ENCODE measurements at regions not wholly inside any gene's neighbourhood (a gene's known extent, or its start where the extent isn't known, plus 50 kb on each side); places are given as distances from the start of the nearest gene placed in this dataset.

DNA sequence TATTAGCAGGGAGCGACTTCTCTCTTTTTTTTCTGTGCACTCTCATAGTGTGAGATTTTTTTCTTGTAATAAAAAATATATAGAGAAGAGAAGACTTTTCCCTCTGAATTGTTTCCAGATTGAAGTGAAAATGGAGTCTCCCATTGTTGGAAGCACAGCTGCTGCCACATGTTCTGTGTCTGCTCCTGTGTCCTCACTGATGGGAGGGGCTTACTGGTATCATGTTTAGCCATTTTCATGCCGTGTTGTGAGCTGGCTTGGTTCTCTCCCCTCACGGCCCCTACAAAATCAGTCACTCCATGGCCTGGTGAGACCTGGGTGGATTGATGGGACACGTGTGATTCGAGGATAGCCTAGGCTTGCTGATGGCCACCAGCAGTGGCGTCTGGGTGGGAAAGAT lies 379.7 kb upstream of the DDHD1 start:
- no peaks in the 10 kb centered on the region for H3K27me3 ChIP-seq (ENCODE audit: control insufficient read depth, insufficient read depth, low read length)
- peak overlapping the region; percentile 56 for H3K27ac ChIP-seq (ENCODE audit: low read length)
- H3K36me3 ChIP-seq (ENCODE audit: control insufficient read depth, insufficient read depth, low read length): no peaks in the 10 kb centered on the region
- H3K9me3 ChIP-seq (replicated peaks; ENCODE audit: control insufficient read depth, low read depth, low read length): no peaks in the 10 kb centered on the region
- DNase-seq: peak; percentile 54
- peaks cover 15% of the 10 kb centered on the region for H3K4me1 ChIP-seq (ENCODE audit: control insufficient read depth, insufficient read depth, low read length)
- WGBS (ENCODE audit: insufficient coverage): no CpG with 5 or more reads among the region's 6 CpGs
- no peak overlapping the region for H3K4me3 ChIP-seq (ENCODE audit: low read length)

DNA sequence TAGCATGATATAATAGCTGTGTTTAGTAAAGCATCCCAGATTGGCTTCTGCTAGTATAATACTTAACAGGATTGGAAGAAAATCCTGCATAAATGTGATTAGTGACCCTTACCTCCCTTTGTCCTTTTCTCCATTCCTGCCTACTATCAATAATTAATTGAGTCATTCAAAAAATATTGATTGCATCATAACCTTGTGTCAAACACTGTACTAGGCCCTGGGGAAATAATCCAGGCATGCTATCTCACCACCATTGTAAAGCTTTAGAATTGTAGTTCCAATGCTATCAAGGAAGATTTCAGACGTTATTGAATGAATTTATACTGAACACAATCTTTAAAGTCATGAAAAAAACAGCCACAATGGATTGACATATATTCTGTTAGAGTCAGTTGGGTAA lies 378.6 kb upstream of the DDHD1 start:
- H3K4me3 ChIP-seq (ENCODE audit: low read length): no peak overlapping the region
- H3K36me3 ChIP-seq (ENCODE audit: control insufficient read depth, insufficient read depth, low read length): no peaks in the 10 kb centered on the region
- no peak for DNase-seq
- H3K27ac ChIP-seq (ENCODE audit: low read length): no peak overlapping the region
- no CpG with 5 or more reads among the region's 1 CpG for WGBS (ENCODE audit: insufficient coverage)
- H3K27me3 ChIP-seq (ENCODE audit: control insufficient read depth, insufficient read depth, low read length): no peaks in the 10 kb centered on the region
- H3K4me1 ChIP-seq (ENCODE audit: control insufficient read depth, insufficient read depth, low read length): peaks cover 9% of the 10 kb centered on the region
- H3K9me3 ChIP-seq (replicated peaks; ENCODE audit: control insufficient read depth, low read depth, low read length): no peaks in the 10 kb centered on the region

DNA sequence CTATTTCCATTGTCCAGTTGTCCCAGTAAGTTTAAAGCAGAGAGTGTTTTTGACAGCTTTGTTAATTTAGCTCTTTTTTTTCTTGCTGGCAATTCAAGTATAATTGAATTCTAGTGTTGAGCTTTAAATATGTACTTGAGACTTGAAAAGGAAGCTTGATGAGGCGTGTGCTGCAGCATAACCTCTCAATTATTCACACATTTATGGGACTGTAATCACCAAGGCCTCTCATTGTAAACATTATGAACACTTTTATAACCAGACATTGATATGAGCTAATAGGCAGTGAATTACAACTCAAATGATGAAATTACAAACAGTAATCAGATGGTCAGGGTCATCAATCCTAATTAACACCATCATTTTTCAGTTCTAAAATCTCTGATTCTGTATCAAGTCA lies 378.0 kb upstream of the DDHD1 start:
- no peaks in the 10 kb centered on the region for H3K36me3 ChIP-seq (ENCODE audit: control insufficient read depth, insufficient read depth, low read length)
- H3K4me3 ChIP-seq (ENCODE audit: low read length): no peak overlapping the region
- H3K9me3 ChIP-seq (replicated peaks; ENCODE audit: control insufficient read depth, low read depth, low read length): no peaks in the 10 kb centered on the region
- H3K27me3 ChIP-seq (ENCODE audit: control insufficient read depth, insufficient read depth, low read length): no peaks in the 10 kb centered on the region
- H3K27ac ChIP-seq (ENCODE audit: low read length): no peak overlapping the region
- peaks cover 6% of the 10 kb centered on the region for H3K4me1 ChIP-seq (ENCODE audit: control insufficient read depth, insufficient read depth, low read length)
- no peak for DNase-seq
- WGBS (ENCODE audit: insufficient coverage): no CpG with 5 or more reads among the region's 1 CpG

DNA sequence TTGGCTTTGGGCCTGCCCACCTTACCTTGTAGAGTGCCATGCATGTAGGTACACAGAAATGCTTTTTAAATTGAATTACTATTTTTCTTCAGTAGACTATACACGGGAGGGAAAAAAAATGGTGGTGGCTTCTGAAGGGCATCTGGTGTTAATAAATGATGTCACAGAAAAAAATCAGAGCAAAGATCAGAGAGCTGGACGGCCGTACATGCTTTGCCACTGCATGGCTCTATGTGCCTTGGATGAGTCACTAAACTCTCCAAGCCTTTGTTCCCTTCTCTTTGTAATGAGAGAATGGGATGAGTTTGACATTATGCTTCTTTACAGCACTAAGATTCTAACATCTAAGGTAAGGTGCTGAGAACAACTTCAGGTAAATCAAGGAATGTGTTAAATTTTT lies 376.4 kb upstream of the DDHD1 start:
- Histone ChIP-seq H3K36me3 (ENCODE audit: control insufficient read depth, insufficient read depth, low read length) (no peaks in the 10 kb centered on the region), H3K9me3 (replicated peaks; ENCODE audit: control insufficient read depth, low read depth, low read length) (no peaks in the 10 kb centered on the region), H3K27ac (ENCODE audit: low read length) (no peak overlapping the region), H3K27me3 (ENCODE audit: control insufficient read depth, insufficient read depth, low read length) (no peaks in the 10 kb centered on the region), H3K4me1 (ENCODE audit: control insufficient read depth, insufficient read depth, low read length) (peaks cover 6% of the 10 kb centered on the region), H3K4me3 (ENCODE audit: low read length) (no peak overlapping the region)
- DNase-seq: no peak
- no CpG with 5 or more reads among the region's 3 CpGs for WGBS (ENCODE audit: insufficient coverage)

DNA sequence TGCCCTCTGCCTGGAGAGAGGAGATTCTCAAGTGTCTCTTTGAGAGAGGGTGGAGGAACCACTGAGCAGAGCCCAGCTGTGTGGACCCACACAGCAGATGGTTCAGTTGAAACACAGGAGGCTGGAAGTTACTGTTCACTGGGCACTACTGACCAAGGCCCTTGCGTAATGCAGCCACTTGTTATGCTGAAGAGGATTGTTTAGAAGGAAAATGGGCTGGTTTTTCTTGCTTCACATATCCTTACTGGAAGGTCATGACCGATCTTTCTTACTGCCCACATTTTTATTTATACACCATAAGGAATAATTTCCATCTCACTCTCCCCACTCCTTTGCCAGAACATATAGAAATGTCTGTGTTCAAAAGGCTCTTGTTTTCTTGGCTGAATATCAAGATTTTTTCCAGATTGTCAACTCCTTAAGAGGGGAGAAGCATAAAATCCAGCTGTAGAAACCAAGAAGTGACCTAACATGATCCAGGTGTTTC lies 375.1 kb upstream of the DDHD1 start:
- Histone ChIP-seq H3K9me3 (replicated peaks; ENCODE audit: control insufficient read depth, low read depth, low read length) (no peaks in the 10 kb centered on the region), H3K4me1 (ENCODE audit: control insufficient read depth, insufficient read depth, low read length) (peaks cover 5% of the 10 kb centered on the region), H3K36me3 (ENCODE audit: control insufficient read depth, insufficient read depth, low read length) (no peaks in the 10 kb centered on the region), H3K27ac (ENCODE audit: low read length) (no peak overlapping the region), H3K27me3 (ENCODE audit: control insufficient read depth, insufficient read depth, low read length) (no peaks in the 10 kb centered on the region), H3K4me3 (ENCODE audit: low read length) (no peak overlapping the region)
- peak; percentile 52 for DNase-seq
- no CpG with 5 or more reads among the region's 2 CpGs for WGBS (ENCODE audit: insufficient coverage)

DNA sequence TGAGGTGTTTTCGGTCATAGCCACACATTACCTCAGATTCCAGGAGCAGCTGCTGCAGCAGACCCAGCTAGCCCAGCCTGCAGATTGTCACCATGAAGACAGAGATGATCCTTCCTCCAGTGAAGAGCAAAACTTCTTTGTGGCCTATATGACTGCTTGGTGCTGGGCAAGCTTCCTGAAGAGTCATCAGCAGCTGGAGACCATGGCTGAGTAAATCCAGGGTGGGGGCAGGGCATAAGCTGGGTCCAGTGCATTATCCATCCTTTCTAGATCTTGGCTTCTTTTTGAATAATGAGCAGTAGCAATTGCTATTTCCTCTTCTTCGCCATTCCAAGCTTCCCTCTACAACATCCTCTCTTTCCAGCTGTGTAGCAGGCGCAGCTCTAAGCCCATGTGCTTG lies 373.1 kb upstream of the DDHD1 start:
- no peaks in the 10 kb centered on the region for H3K27me3 ChIP-seq (ENCODE audit: control insufficient read depth, insufficient read depth, low read length)
- H3K9me3 ChIP-seq (replicated peaks; ENCODE audit: control insufficient read depth, low read depth, low read length): no peaks in the 10 kb centered on the region
- H3K27ac ChIP-seq (ENCODE audit: low read length): no peak overlapping the region
- H3K36me3 ChIP-seq (ENCODE audit: control insufficient read depth, insufficient read depth, low read length): no peaks in the 10 kb centered on the region
- no peak for DNase-seq
- H3K4me1 ChIP-seq (ENCODE audit: control insufficient read depth, insufficient read depth, low read length): no peaks in the 10 kb centered on the region
- 96% methylated on average over 3 of the region's 3 CpGs for WGBS (ENCODE audit: insufficient coverage)
- no peak overlapping the region for H3K4me3 ChIP-seq (ENCODE audit: low read length)

DNA sequence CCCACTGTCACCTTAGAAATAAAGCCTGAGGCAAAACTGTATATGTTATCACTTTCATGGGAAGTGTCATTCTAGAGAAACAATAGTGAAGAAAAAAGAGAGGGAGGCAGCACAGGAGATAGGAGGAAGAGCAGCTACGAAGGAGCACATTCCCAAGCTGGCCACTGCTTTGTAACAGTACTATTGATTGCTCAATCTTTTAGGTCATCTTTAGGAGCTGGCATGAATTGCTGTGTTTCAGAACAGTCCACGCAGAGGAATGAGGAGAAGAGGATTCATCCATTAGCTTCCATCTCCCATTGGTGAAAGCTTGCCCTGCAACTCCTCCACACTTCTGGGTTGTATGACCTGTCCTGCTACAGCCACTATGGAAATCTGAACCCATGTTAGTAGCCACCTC lies 372.5 kb upstream of the DDHD1 start:
- H3K27ac ChIP-seq (ENCODE audit: low read length): no peak overlapping the region
- WGBS (ENCODE audit: insufficient coverage): 90% methylated on average over 2 of the region's 2 CpGs
- DNase-seq: no peak
- H3K36me3 ChIP-seq (ENCODE audit: control insufficient read depth, insufficient read depth, low read length): no peaks in the 10 kb centered on the region
- H3K9me3 ChIP-seq (replicated peaks; ENCODE audit: control insufficient read depth, low read depth, low read length): no peaks in the 10 kb centered on the region
- no peaks in the 10 kb centered on the region for H3K4me1 ChIP-seq (ENCODE audit: control insufficient read depth, insufficient read depth, low read length)
- H3K4me3 ChIP-seq (ENCODE audit: low read length): no peak overlapping the region
- H3K27me3 ChIP-seq (ENCODE audit: control insufficient read depth, insufficient read depth, low read length): no peaks in the 10 kb centered on the region

DNA sequence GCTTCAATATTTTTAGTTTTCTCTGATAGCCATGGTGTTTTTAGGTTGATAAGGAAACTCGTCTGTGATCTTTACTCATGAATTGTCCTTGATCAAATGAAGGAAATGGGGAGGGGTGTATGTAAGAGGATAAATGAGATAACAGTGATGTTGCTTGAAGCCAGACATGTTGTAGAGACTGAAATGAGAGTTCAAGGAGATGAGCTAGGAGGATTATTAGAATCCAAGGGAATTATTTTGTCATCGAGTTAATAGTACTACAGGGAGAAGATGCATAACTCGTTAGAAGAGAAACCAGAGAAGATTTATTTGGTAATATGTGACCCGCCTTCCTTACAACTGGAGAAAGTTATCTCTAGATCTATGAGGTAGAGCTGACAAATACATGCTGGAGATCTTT lies 371.3 kb upstream of the DDHD1 start:
- WGBS (ENCODE audit: insufficient coverage): 63% methylated on average over 1 of the region's 4 CpGs
- Histone ChIP-seq H3K9me3 (replicated peaks; ENCODE audit: control insufficient read depth, low read depth, low read length) (no peaks in the 10 kb centered on the region), H3K27me3 (ENCODE audit: control insufficient read depth, insufficient read depth, low read length) (no peaks in the 10 kb centered on the region), H3K4me1 (ENCODE audit: control insufficient read depth, insufficient read depth, low read length) (no peaks in the 10 kb centered on the region), H3K4me3 (ENCODE audit: low read length) (no peak overlapping the region), H3K36me3 (ENCODE audit: control insufficient read depth, insufficient read depth, low read length) (no peaks in the 10 kb centered on the region), H3K27ac (ENCODE audit: low read length) (no peak overlapping the region)
- no peak for DNase-seq

DNA sequence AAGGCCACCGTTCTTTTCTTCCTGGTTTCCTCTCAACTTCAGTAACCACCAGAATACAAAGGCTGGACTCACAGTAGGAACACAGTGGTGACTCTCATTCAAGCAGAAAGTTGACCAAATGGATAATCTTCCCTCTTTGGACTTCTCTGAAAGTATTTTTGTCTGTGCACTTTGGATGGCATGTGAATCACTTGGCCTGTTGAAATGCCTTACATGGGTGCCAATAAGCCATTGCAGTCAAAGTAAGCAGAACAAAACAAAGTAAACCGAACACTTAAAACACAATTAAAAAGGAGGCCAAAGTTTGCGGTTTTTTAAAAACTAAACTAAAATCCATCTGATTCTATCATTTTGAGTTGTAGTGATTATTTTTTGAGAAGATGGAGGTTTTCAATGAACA lies 370.1 kb upstream of the DDHD1 start:
- H3K4me1 ChIP-seq (ENCODE audit: control insufficient read depth, insufficient read depth, low read length): no peaks in the 10 kb centered on the region
- H3K27ac ChIP-seq (ENCODE audit: low read length): no peak overlapping the region
- no peaks in the 10 kb centered on the region for H3K9me3 ChIP-seq (replicated peaks; ENCODE audit: control insufficient read depth, low read depth, low read length)
- no CpG with 5 or more reads among the region's 3 CpGs for WGBS (ENCODE audit: insufficient coverage)
- no peaks in the 10 kb centered on the region for H3K27me3 ChIP-seq (ENCODE audit: control insufficient read depth, insufficient read depth, low read length)
- H3K36me3 ChIP-seq (ENCODE audit: control insufficient read depth, insufficient read depth, low read length): no peaks in the 10 kb centered on the region
- H3K4me3 ChIP-seq (ENCODE audit: low read length): no peak overlapping the region
- DNase-seq: no peak

DNA sequence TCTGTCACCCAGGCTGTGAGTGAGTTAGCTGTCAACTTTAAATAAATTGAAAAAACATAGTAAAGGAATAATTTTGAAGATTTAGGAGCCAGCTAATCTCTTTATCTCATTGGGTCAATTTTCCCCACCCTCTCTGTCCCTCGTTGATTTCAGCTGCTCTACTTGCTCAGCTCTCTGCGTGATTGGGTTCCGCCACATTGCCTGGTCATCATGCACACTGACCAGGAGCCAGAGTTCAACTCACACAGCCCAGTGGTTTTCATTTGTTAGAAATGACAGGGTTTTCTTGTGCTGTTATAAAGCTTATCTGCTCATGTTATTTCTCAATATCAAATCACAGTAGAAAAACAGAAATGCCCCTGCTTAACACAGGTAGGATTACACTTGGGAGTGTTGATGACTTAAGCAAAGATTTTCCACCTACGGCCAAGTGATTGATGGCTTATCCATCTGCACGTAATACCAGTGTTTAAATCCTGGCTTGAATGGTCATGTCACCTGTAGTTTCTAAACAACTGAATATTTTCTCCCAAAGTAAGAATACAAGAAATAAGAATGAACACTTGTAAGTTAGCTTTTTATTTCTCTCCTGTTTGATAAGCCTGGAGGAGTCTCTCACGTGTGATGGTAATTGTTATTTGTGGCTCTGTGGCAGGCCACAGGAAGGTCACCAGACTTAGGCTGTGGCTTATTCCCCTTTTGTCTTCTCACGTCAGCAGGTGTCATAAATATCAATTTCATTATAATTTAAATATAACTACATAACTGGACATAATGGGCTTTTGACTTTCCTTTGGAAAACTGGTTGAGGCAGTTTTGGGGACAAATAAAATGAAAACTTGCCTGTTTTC lies 367.2 kb upstream of the DDHD1 start:
- Histone ChIP-seq H3K27me3 (ENCODE audit: control insufficient read depth, insufficient read depth, low read length) (no peaks in the 10 kb centered on the region), H3K4me1 (ENCODE audit: control insufficient read depth, insufficient read depth, low read length) (peaks cover 6% of the 10 kb centered on the region), H3K9me3 (replicated peaks; ENCODE audit: control insufficient read depth, low read depth, low read length) (no peaks in the 10 kb centered on the region), H3K4me3 (ENCODE audit: low read length) (no peak overlapping the region), H3K27ac (ENCODE audit: low read length) (no peak overlapping the region), H3K36me3 (ENCODE audit: control insufficient read depth, insufficient read depth, low read length) (no peaks in the 10 kb centered on the region)
- DNase-seq: no peak
- WGBS (ENCODE audit: insufficient coverage): no CpG with 5 or more reads among the region's 7 CpGs

DNA sequence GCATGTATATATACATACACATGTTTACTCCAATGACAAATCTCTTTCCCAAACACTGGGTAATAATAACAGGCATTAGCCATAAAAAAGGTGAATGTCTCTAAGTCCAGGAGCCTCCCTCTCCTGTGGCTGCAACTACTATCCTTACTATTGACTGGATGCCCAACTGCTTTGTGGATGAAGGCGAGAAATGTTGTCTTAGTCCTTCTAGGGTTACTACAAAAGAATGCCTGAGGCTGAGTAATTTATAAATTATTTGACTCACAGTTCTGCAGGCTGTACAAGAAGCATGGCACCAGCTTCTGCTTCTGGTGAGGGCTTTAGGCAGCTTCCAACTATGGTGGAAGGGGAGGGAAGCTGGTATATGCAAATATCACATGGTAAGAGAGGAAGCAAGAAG lies 366.0 kb upstream of the DDHD1 start:
- Histone ChIP-seq H3K9me3 (replicated peaks; ENCODE audit: control insufficient read depth, low read depth, low read length) (no peaks in the 10 kb centered on the region), H3K27ac (ENCODE audit: low read length) (no peak overlapping the region), H3K4me3 (ENCODE audit: low read length) (no peak overlapping the region), H3K4me1 (ENCODE audit: control insufficient read depth, insufficient read depth, low read length) (peaks cover 10% of the 10 kb centered on the region), H3K27me3 (ENCODE audit: control insufficient read depth, insufficient read depth, low read length) (no peaks in the 10 kb centered on the region), H3K36me3 (ENCODE audit: control insufficient read depth, insufficient read depth, low read length) (no peaks in the 10 kb centered on the region)
- no CpG with 5 or more reads among the region's 1 CpG for WGBS (ENCODE audit: insufficient coverage)
- DNase-seq: no peak
